SK-N-SH treated with all-trans-retinoic acid at 6 μM for 48 hours (cell line): ENCODE measurements at regions not wholly inside any gene's neighbourhood (a gene's known extent, or its start where the extent isn't known, plus 50 kb on each side); places are given as distances from the start of the nearest gene placed in this dataset.

Source experiments
- BACH2 ChIP-seq: fragments of 250-450 bp; sonication (Bioruptor Pico); IDR thresholded peaks from 2 replicates; pipeline ENCODE4 v1.9.0; 2021; ENCODE audit warnings: mild to moderate bottlenecking, borderline replicate concordance
- CREB5 ChIP-seq: fragments of 250-450 bp; sonication (Bioruptor Pico); IDR thresholded peaks from 2 replicates; pipeline ENCODE4 v1.5.1; 2020; ENCODE audit warnings: low read depth, mild to moderate bottlenecking, moderate library complexity
- ESRRG ChIP-seq: fragments of 250-450 bp; sonication (Bioruptor Pico); IDR thresholded peaks from 2 replicates; pipeline ENCODE4 v1.6.1; 2021; ENCODE audit warnings: mild to moderate bottlenecking
- ISL1 ChIP-seq: fragments of 250-450 bp; sonication (Bioruptor Pico); IDR thresholded peaks from 2 replicates; pipeline ENCODE4 v2.1.2; 2022; ENCODE audit warnings: mild to moderate bottlenecking, moderate library complexity
- RARB ChIP-seq: fragments of 250-450 bp; sonication (Bioruptor Pico); IDR thresholded peaks from 2 replicates; pipeline ENCODE4 v1.8.0; 2021; ENCODE audit warnings: mild to moderate bottlenecking, moderate library complexity
- SNAI2 ChIP-seq: fragments of 250-450 bp; sonication (Bioruptor Pico); IDR thresholded peaks from 2 replicates; pipeline ENCODE4 v1.5.0; 2020; ENCODE audit warnings: mild to moderate bottlenecking, moderate library complexity
- TCF4 ChIP-seq: fragments of 250-450 bp; sonication (Bioruptor Pico); IDR thresholded peaks from 2 replicates; pipeline ENCODE4 v1.8.0; 2021; ENCODE audit warnings: mild to moderate bottlenecking, moderate library complexity, borderline replicate concordance
- ZC3H10 ChIP-seq: fragments of 250-450 bp; sonication (Bioruptor Pico); IDR thresholded peaks from 2 replicates; pipeline ENCODE4 v1.5.1; 2021; ENCODE audit warnings: mild to moderate bottlenecking, moderate library complexity
- ZFP3 ChIP-seq: fragments of 250-450 bp; sonication (Bioruptor Pico); IDR thresholded peaks from 2 replicates; pipeline ENCODE4 v1.5.0; 2020; ENCODE audit warnings: mild to moderate bottlenecking, moderate library complexity
- ZFP30 ChIP-seq: fragments of 450-650 bp; formaldehyde crosslinking; IDR thresholded peaks from 2 replicates; pipeline ENCODE4 v1.5.0; 2022; ENCODE audit warnings: mild to moderate bottlenecking, moderate library complexity

- TF ChIP-seq TCF4 (CRISPR knock-in tag) (no peak), RARB (CRISPR knock-in tag) (no peak), BACH2 (no peak), ZFP30 (CRISPR knock-in tag) (no peak), ESRRG (CRISPR knock-in tag) (no peak), CREB5 (CRISPR knock-in tag) (no peak), ZC3H10 (CRISPR knock-in tag) (no peak), ZFP3 (CRISPR knock-in tag) (no peak), SNAI2 (CRISPR knock-in tag) (no peak), ISL1 (CRISPR knock-in tag) (no peak)
These were observed 172.4 kb upstream of the GSE1 start for GRCh38 chr16:85440744-85441143.
